B cell (primary cell): ENCODE measurements at regions not wholly inside any gene's neighbourhood (a gene's known extent, or its start where the extent isn't known, plus 50 kb on each side); places are given as distances from the start of the nearest gene placed in this dataset.

Source experiments
- ATAC-seq: fragments of 200-7000 bp; cut with Tn5 transposase; one replicate; pipeline ENCODE4 v1.10.0; 2021; ENCODE audit warnings: low read depth, mild to moderate bottlenecking, moderate number of reproducible peaks, moderate library complexity
- CTCF ChIA-PET: fragments of 350-600 bp; sonication (Branson Sonifier 250); formaldehyde crosslinking; loops from one replicate; lab custom pipeline; 2021; ENCODE audit warnings: antibody characterized with exemption, inconsistent platforms; lab: Charles Lee
- POLR2A ChIA-PET: fragments of 350-600 bp; sonication (Branson Sonifier 250); formaldehyde crosslinking; loops from one replicate; lab custom pipeline; 2021; ENCODE audit warnings: antibody characterized with exemption; lab: Charles Lee
- DNase-seq: peaks from one replicate; pipeline ENCODE4 v3.0.0; 2013
- H2AFZ ChIP-seq: 2 replicates; pipeline ENCODE4 v1.6.1; 2012; ENCODE audit warnings: mild to moderate bottlenecking, low read depth, low read length; ENCODE audit not compliant: insufficient read depth, poor library complexity, severe bottlenecking
- H3K27ac ChIP-seq, 2 donors: 1 replicate in 1 of 2; 2 replicates in 1 of 2; pipeline ENCODE4 v1.5.1; 2012 to 2013; ENCODE audit warnings: low read length in 2 of 2, mild to moderate bottlenecking in 2 of 2, moderate library complexity in 1 of 2
- H3K27me3 ChIP-seq, 4 experiments: fragments of 200-600 bp in 1 of 4; sonication (generic) in 1 of 4; replicated peaks in 1 of 4; 1 replicate in 2 of 4; 2 replicates in 2 of 4; pipeline versions ENCODE4 v1.6.1 to v1.7.0; 2013 to 2016; ENCODE audit warnings: low read length in 3 of 4, mild to moderate bottlenecking in 2 of 4, mixed read lengths in 1 of 4, moderate library complexity in 1 of 4; ENCODE audit not compliant: insufficient read depth in 4 of 4, control insufficient read depth in 3 of 4; ENCODE audit errors: control extremely low read depth in 1 of 4
- H3K36me3 ChIP-seq, 2 experiments: replicated peaks in 1 of 2; 1 replicate in 1 of 2; 2 replicates in 1 of 2; pipeline versions ENCODE4 v1.6.1 to v1.7.1; 2013; ENCODE audit warnings: low read length in 1 of 2; ENCODE audit not compliant: insufficient read depth in 2 of 2, control insufficient read depth in 1 of 2; ENCODE audit errors: control extremely low read depth in 1 of 2, extremely low read depth in 1 of 2
- H3K4me1 ChIP-seq, 2 donors: fragments of 200-600 bp in 1 of 2; sonication (generic) in 1 of 2; 1 replicate in 1 of 2; 2 replicates in 1 of 2; pipeline versions ENCODE4 v1.5.1 to v1.6.1; 2013 to 2017; ENCODE audit warnings: low read length in 2 of 2; ENCODE audit not compliant: control insufficient read depth in 2 of 2, insufficient read depth in 2 of 2
- H3K4me2 ChIP-seq: replicated peaks from 2 replicates; pipeline ENCODE3; 2012; ENCODE audit warnings: mild to moderate bottlenecking, low read depth, low read length; ENCODE audit not compliant: poor library complexity, severe bottlenecking
- H3K4me3 ChIP-seq, 5 experiments: fragments of 200-600 bp in 1 of 5; sonication (generic) in 1 of 5; 1 replicate in 3 of 5; 2 replicates in 2 of 5; pipeline versions ENCODE4 v1.5.1 to v1.7.0; 2011 to 2016; ENCODE audit warnings: low read length in 4 of 5, mild to moderate bottlenecking in 4 of 5, low read depth in 2 of 5, control low read depth in 1 of 5, moderate library complexity in 1 of 5; ENCODE audit not compliant: insufficient read depth in 1 of 5; ENCODE audit errors: control extremely low read depth in 1 of 5, extremely low read depth in 1 of 5
- H3K79me2 ChIP-seq: fragments of 200-600 bp; sonication (generic); one replicate; pipeline ENCODE4 v1.6.0; 2016; ENCODE audit warnings: low read length; ENCODE audit not compliant: control insufficient read depth, insufficient read depth
- H3K9ac ChIP-seq: fragments of 200-600 bp; sonication (generic); 2 replicates; pipeline ENCODE4 v1.6.1; 2017; ENCODE audit warnings: mild to moderate bottlenecking, low read length, moderate library complexity
- H3K9me3 ChIP-seq, 3 donors: one replicate each; pipeline versions ENCODE4 v1.6.1 to v1.7.1; 2013; ENCODE audit warnings: low read length in 2 of 3; ENCODE audit not compliant: control insufficient read depth in 2 of 3, insufficient read depth in 1 of 3; ENCODE audit errors: control extremely low read depth in 1 of 3
- H4K20me1 ChIP-seq: 2 replicates; pipeline ENCODE4 v1.6.0; 2012; ENCODE audit warnings: mild to moderate bottlenecking, low read length; ENCODE audit not compliant: insufficient read depth, control insufficient read depth, poor library complexity, severe bottlenecking
- H3K27ac Mint-ChIP-seq: one replicate; pipeline ENCODE4 v1.8.0; 2021; ENCODE audit warnings: mixed read lengths
- H3K27me3 Mint-ChIP-seq: one replicate; pipeline ENCODE4 v1.8.0; 2021; ENCODE audit warnings: mixed read lengths
- H3K4me1 Mint-ChIP-seq: one replicate; pipeline ENCODE4 v1.8.0; 2021; ENCODE audit warnings: mixed read lengths
- H3K4me3 Mint-ChIP-seq: one replicate; pipeline ENCODE4 v1.8.0; 2021; ENCODE audit warnings: mixed read lengths
- H3K9me3 Mint-ChIP-seq: one replicate; pipeline ENCODE4 v1.8.0; 2022; ENCODE audit warnings: mixed read lengths; ENCODE audit not compliant: insufficient read depth
- EZH2 ChIP-seq: IDR thresholded peaks from 2 replicates; pipeline ENCODE4 v1.6.1; 2012; ENCODE audit warnings: borderline replicate concordance, low read depth, mild to moderate bottlenecking, moderate library complexity, low read length; ENCODE audit not compliant: insufficient read depth, poor library complexity, severe bottlenecking
- WGBS: methylation state at CpG from one replicate; pipeline ENCODE4 v1.1.5; 2013; ENCODE audit warnings: missing lambda C conversion rate; ENCODE audit not compliant: insufficient coverage; 5-methylcytosine and 5-hydroxymethylcytosine counted together
- intact Hi-C: fragments of 100-400 bp; cut with micrococcal nuclease; formaldehyde crosslinking; loops from one replicate; pipeline ENCODE4 v1.10.0; 2022
- TF ChIP-seq, protein P1 (sequence below): fragments of 200-600 bp; IDR thresholded peaks from one replicate; pipeline ENCODE4 v1.8.0; 2022; ENCODE audit warnings: antibody characterized with exemption, mild to moderate bottlenecking

DNA sequence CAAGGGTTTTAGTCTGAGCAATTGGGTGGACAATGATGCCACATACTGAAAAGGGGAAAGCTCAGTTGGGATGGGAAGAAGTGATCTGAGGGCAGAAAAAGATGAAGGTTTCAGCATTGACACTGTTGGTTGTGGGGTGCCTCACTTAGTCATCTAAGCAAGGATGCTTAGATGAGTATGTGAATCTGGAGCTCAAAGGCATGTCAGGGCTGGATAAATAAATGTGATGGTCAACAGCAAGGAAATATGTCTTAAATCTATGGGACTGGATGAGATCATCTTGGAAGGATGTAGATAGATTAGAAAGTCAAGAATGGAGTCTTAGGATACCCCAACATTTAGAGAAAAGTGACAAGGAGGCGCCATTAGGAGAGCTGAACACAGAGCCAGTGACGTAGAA, 114.6 kb downstream of the ZBTB18 start:
- Histone ChIP-seq H3K36me3 (no peaks in the 10 kb centered on the region), H3K9ac (no peak overlapping the region), H3K27ac (no peak overlapping the region), H3K79me2 (no peaks in the 10 kb centered on the region), H3K4me3 (no peak overlapping the region), H4K20me1 (no peaks in the 10 kb centered on the region), H3K9me3 (peaks cover 0 to 1% (median 0%) of the 10 kb centered on the region in 3 donors), H3K27me3 (no peaks in the 10 kb centered on the region), H2AFZ (no peak overlapping the region), H3K4me1 (no peaks in the 10 kb centered on the region), H3K4me2 (no peak overlapping the region)
- no peak for ATAC-seq
- Mint-ChIP-seq H3K27ac (no peak overlapping the region), H3K4me1 (no peaks in the 10 kb centered on the region), H3K4me3 (no peak overlapping the region), H3K9me3 (peaks cover 3% of the 10 kb centered on the region), H3K27me3 (peaks cover 3% of the 10 kb centered on the region)
- intact Hi-C loops, result no loop called here
- WGBS, result 83% methylated on average over 2 of the region's 2 CpGs
- ChIA-PET CTCF (no interaction called here), POLR2A (interaction anchor here (0.6 kb wide), 1 partner anchor 1903 kb away, joined by 3 read pairs; no protein-coding TSS in a partner anchor)
- TF ChIP-seq EZH2, result no peak
- TF ChIP-seq, protein P1, sequence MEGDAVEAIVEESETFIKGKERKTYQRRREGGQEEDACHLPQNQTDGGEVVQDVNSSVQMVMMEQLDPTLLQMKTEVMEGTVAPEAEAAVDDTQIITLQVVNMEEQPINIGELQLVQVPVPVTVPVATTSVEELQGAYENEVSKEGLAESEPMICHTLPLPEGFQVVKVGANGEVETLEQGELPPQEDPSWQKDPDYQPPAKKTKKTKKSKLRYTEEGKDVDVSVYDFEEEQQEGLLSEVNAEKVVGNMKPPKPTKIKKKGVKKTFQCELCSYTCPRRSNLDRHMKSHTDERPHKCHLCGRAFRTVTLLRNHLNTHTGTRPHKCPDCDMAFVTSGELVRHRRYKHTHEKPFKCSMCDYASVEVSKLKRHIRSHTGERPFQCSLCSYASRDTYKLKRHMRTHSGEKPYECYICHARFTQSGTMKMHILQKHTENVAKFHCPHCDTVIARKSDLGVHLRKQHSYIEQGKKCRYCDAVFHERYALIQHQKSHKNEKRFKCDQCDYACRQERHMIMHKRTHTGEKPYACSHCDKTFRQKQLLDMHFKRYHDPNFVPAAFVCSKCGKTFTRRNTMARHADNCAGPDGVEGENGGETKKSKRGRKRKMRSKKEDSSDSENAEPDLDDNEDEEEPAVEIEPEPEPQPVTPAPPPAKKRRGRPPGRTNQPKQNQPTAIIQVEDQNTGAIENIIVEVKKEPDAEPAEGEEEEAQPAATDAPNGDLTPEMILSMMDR, result no peak
- no peak for DNase-seq

DNA sequence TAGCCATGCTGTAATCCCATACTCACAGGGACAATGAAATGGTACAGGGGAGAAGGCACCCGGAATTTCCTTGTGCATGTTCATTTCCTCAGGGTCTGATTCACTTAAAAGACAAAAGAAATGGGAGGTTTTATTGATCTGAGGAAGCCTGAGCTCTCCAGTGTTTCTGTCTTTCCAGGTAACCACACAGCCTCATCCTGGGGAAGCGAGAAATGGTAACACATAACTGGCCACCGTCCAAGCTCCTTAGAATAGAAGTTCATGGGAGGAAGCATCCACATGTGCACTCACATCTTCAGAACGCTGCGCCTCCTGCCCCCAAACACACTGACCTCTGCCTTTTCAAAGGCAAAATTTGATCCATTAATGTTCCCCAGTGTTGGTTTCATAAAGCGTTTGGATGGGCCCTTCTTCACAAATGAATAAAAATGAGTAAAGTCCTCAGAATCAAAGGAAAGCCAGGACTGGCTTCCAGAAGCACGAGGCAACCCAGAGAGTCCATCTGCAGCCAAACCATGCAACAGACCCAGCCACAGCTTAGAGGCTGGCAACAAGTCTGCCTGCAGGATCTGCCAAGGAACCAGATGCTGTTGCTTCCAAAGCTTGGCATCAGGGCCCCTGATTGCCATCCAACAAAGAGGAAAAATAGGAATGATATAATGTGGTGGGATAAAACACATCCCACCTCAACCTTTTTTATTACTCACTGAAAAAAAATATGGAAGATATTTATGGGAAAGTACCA, 120.3 kb downstream of the ZBTB18 start:
- H4K20me1 ChIP-seq, result no peaks in the 10 kb centered on the region
- POLR2A ChIA-PET, result no interaction called here
- CTCF ChIA-PET, result no interaction called here
- no peaks in the 10 kb centered on the region for H3K4me1 ChIP-seq
- H3K27me3 ChIP-seq, result no peaks in the 10 kb centered on the region
- H3K27ac ChIP-seq, result no peak overlapping the region
- no peak for DNase-seq
- peaks cover 0 to 1% (median 0%) of the 10 kb centered on the region in 3 donors for H3K9me3 ChIP-seq
- Mint-ChIP-seq H3K4me3 (no peak overlapping the region), H3K27me3 (no peaks in the 10 kb centered on the region), H3K4me1 (no peaks in the 10 kb centered on the region), H3K27ac (no peak overlapping the region), H3K9me3 (no peaks in the 10 kb centered on the region)
- 86% methylated on average over 5 of the region's 7 CpGs for WGBS
- no peaks in the 10 kb centered on the region for H3K36me3 ChIP-seq
- no peak overlapping the region for H3K4me2 ChIP-seq
- no peak overlapping the region for H2AFZ ChIP-seq
- TF ChIP-seq, protein P1, result no peak
- TF ChIP-seq EZH2, result no peak
- no peak overlapping the region for H3K9ac ChIP-seq
- intact Hi-C loops, result no loop called here
- ATAC-seq, result no peak
- H3K79me2 ChIP-seq, result no peaks in the 10 kb centered on the region
- no peak overlapping the region for H3K4me3 ChIP-seq
